ENCODE measurements at regions not wholly inside any gene's neighbourhood (a gene's known extent, or its start where the extent isn't known, plus 50 kb on each side); places are given as distances from the start of the nearest gene placed in this dataset.
A peak's percentile ranks its signal among the peaks of the same experiment; 100 is the strongest.

- TF ChIP-seq MAX (IDR thresholded peaks at IDR 0.05): no peak
- TF ChIP-seq NKX3-1 (CRISPR knock-in tag; IDR thresholded peaks at IDR 0.05): no peak
- no peak for TF ChIP-seq GPN1 (CRISPR knock-in tag; IDR thresholded peaks at IDR 0.05; ENCODE audit: borderline replicate concordance)
- TF ChIP-seq ZNF660 (CRISPR knock-in tag; IDR thresholded peaks at IDR 0.05; ENCODE audit: borderline replicate concordance, low read depth): no peak
- no peak for TF ChIP-seq ZNF772 (CRISPR knock-in tag; IDR thresholded peaks at IDR 0.05)
- TF ChIP-seq SATB2 (CRISPR knock-in tag; IDR thresholded peaks at IDR 0.05): no peak
- ATAC-seq (no peak), DNase-seq (ENCODE audit: low spot score) (no peak), FAIRE-seq (no peak)
- intact Hi-C loops (cut with micrococcal nuclease; ENCODE audit: unreplicated experiment): no loop called here
- Histone ChIP-seq H3K27ac (ENCODE audit: extremely low read length, insufficient read depth, low read length) (no peak overlapping the region), H3K4me3 (replicated peaks in 1 of 3; ENCODE audit: insufficient read depth in 1 of 3, low read depth in 2 of 3, low read length in 3 of 3) (no peak overlapping the region), H4K20me1 (ENCODE audit: insufficient read depth, low read length) (no peaks in the 10 kb centered on the region), H2AFZ (ENCODE audit: low read length) (no peak overlapping the region), H3K27me3 (ENCODE audit: control insufficient read depth in 1 of 2, insufficient read depth in 2 of 2, low read length in 2 of 2) (no peaks in the 10 kb centered on the region), H3K4me2 (ENCODE audit: low read depth, low read length) (no peak overlapping the region), H3K4me1 (ENCODE audit: insufficient read depth, low read length) (peaks cover 11% of the 10 kb centered on the region), H3K79me2 (ENCODE audit: insufficient read depth, low read length) (no peaks in the 10 kb centered on the region), H3K9ac (ENCODE audit: insufficient read depth, low read depth, low read length) (no peak overlapping the region), H3K36me3 (replicated peaks in 1 of 2; ENCODE audit: control insufficient read depth in 1 of 2, insufficient read depth in 2 of 2, low read length in 2 of 2) (no peaks in the 10 kb centered on the region), H3K9me3 (ENCODE audit: low read length) (peaks cover 36% of the 10 kb centered on the region)
- no TSS peak for BruUV-seq (replicated peaks)
- in situ Hi-C loops (cut with HindIII; ENCODE audit: extremely low pct_ligation_motif_present, low pct_unique_long_range_greater_than_20kb): no loop called here
- WGBS (ENCODE audit: low lambda C conversion rate): 39% methylated on average over 1 of the region's 1 CpG
- ChIA-PET CTCF (ENCODE audit: low intra/inter-chr PET ratio, low total read pairs) (no interaction called here), POLR2A (no interaction called here)
These were observed 92.5 kb upstream of the ADGRL2 start for GRCh38 chr1:81708250-81708649.

- Histone ChIP-seq H3K79me2 (ENCODE audit: insufficient read depth, low read length) (no peaks in the 10 kb centered on the region), H3K36me3 (replicated peaks in 1 of 2; ENCODE audit: control insufficient read depth in 1 of 2, insufficient read depth in 2 of 2, low read length in 2 of 2) (no peaks in the 10 kb centered on the region), H2AFZ (ENCODE audit: low read length) (no peak overlapping the region), H3K27ac (ENCODE audit: extremely low read length, insufficient read depth, low read length) (no peak overlapping the region), H3K27me3 (ENCODE audit: control insufficient read depth in 1 of 2, insufficient read depth in 2 of 2, low read length in 2 of 2) (no peaks in the 10 kb centered on the region), H3K4me1 (ENCODE audit: insufficient read depth, low read length) (peaks cover 14% of the 10 kb centered on the region), H4K20me1 (ENCODE audit: insufficient read depth, low read length) (no peaks in the 10 kb centered on the region), H3K4me2 (ENCODE audit: low read depth, low read length) (no peak overlapping the region), H3K9me3 (ENCODE audit: low read length) (peaks cover 29% of the 10 kb centered on the region), H3K4me3 (replicated peaks in 1 of 3; ENCODE audit: insufficient read depth in 1 of 3, low read depth in 2 of 3, low read length in 3 of 3) (no peak overlapping the region), H3K9ac (ENCODE audit: insufficient read depth, low read depth, low read length) (no peak overlapping the region)
- intact Hi-C loops (cut with micrococcal nuclease; ENCODE audit: unreplicated experiment) (no loop called here), in situ Hi-C loops (cut with HindIII; ENCODE audit: extremely low pct_ligation_motif_present, low pct_unique_long_range_greater_than_20kb) (no loop called here)
- POLR2A ChIA-PET: no interaction called here
- no peak for DNase-seq (ENCODE audit: low spot score)
- no peak for TF ChIP-seq ATAD3A (CRISPR knock-in tag; IDR thresholded peaks at IDR 0.05)
- TF ChIP-seq ZNF264 (CRISPR knock-in tag; IDR thresholded peaks at IDR 0.05): no peak
- TF ChIP-seq MAFF (IDR thresholded peaks at IDR 0.05; ENCODE audit: low read depth, low read length): peak; percentile 62
- no peak for TF ChIP-seq ZNF710 (CRISPR knock-in tag; IDR thresholded peaks at IDR 0.05; ENCODE audit: borderline replicate concordance)
- TF ChIP-seq MAFK (conservative IDR thresholded peaks at IDR 0.05 in 1 of 2, IDR thresholded peaks at IDR 0.05 in 1 of 2; ENCODE audit: low read length in 2 of 2): peak; percentile 49 to 71; a peak in 3 of 4 replicates
- TF ChIP-seq SOX13 (IDR thresholded peaks at IDR 0.05): no peak
- no peak for TF ChIP-seq SOX13 (CRISPR knock-in tag; conservative IDR thresholded peaks at IDR 0.05 in 1 of 2, IDR thresholded peaks at IDR 0.05 in 1 of 2)
- no peak for TF ChIP-seq CCAR2 (optimal IDR thresholded peaks at IDR 0.05; ENCODE audit: low read depth, low read length)
- WGBS (ENCODE audit: low lambda C conversion rate): 20% methylated on average over 3 of the region's 3 CpGs
- BruUV-seq (replicated peaks): no TSS peak
- FAIRE-seq: no peak
- no peak for ATAC-seq
- CTCF ChIA-PET (ENCODE audit: low intra/inter-chr PET ratio, low total read pairs): no interaction called here
These were observed 93.9 kb upstream of the ADGRL2 start for GRCh38 chr1:81706650-81707435.

All from HepG2 (cell line).